Liver (tissue), 8 donors: ENCODE measurements at regions not wholly inside any gene's neighbourhood (a gene's known extent, or its start where the extent isn't known, plus 50 kb on each side); places are given as distances from the start of the nearest gene placed in this dataset.

ENCODE experiments used
- DNase-seq: peaks from one replicate; pipeline ENCODE4 v3.0.0-alpha.2; 2017; ENCODE audit warnings: low spot score
- H3K27ac ChIP-seq, 2 donors: one replicate each; pipeline ENCODE4 v1.7.0; 2013; ENCODE audit warnings: inconsistent platforms in 2 of 2, low read length in 2 of 2, control low read depth in 1 of 2, low read depth in 1 of 2, mild to moderate bottlenecking in 1 of 2
- H3K27me3 ChIP-seq, 4 donors: one replicate each; pipeline versions ENCODE4 v1.6.1 to v1.7.0; 2013; ENCODE audit warnings: low read length in 3 of 4, inconsistent platforms in 1 of 4, mild to moderate bottlenecking in 1 of 4, moderate library complexity in 1 of 4; ENCODE audit not compliant: control insufficient read depth in 4 of 4, insufficient read depth in 4 of 4
- H3K36me3 ChIP-seq, 4 donors: one replicate each; pipeline versions ENCODE4 v1.6.1 to v1.7.0; 2013; ENCODE audit warnings: low read length in 3 of 4, mild to moderate bottlenecking in 3 of 4, low read depth in 1 of 4, moderate library complexity in 1 of 4; ENCODE audit not compliant: control insufficient read depth in 4 of 4, insufficient read depth in 3 of 4
- H3K4me1 ChIP-seq, 4 donors: one replicate each; pipeline versions ENCODE4 v1.6.1 to v1.7.0; 2013; ENCODE audit warnings: low read length in 3 of 4, mild to moderate bottlenecking in 3 of 4, moderate library complexity in 1 of 4; ENCODE audit not compliant: control insufficient read depth in 4 of 4, insufficient read depth in 4 of 4
- H3K4me3 ChIP-seq, 3 donors: one replicate each; pipeline versions ENCODE4 v1.6.1 to v1.7.0; 2013; ENCODE audit warnings: low read length in 3 of 3, control low read depth in 1 of 3, low read depth in 1 of 3, mild to moderate bottlenecking in 1 of 3
- H3K9ac ChIP-seq, 2 donors: one replicate each; pipeline ENCODE4 v1.7.0; 2013; ENCODE audit warnings: low read length in 2 of 2, mild to moderate bottlenecking in 2 of 2, moderate library complexity in 2 of 2, control low read depth in 1 of 2, low read depth in 1 of 2
- H3K9me3 ChIP-seq, 4 donors: one replicate each; pipeline versions ENCODE4 v1.6.1 to v1.7.0; 2013; ENCODE audit warnings: low read length in 3 of 4; ENCODE audit not compliant: control insufficient read depth in 4 of 4
- ATF3 ChIP-seq: IDR thresholded peaks from 2 replicates; pipeline ENCODE4 v1.6.1; 2016; ENCODE audit warnings: antibody characterized with exemption
- EGR1 ChIP-seq, 2 donors: IDR thresholded peaks; 2 replicates each; pipeline ENCODE4 v1.6.1; 2016 to 2018; ENCODE audit warnings: antibody characterized with exemption in 2 of 2, low read depth in 2 of 2
- FOXA1 ChIP-seq: IDR thresholded peaks from 2 replicates; pipeline ENCODE4 v1.6.1; 2016; ENCODE audit warnings: antibody characterized with exemption
- FOXA2 ChIP-seq: IDR thresholded peaks from 2 replicates; pipeline ENCODE4 v1.6.1; 2016; ENCODE audit warnings: antibody characterized with exemption
- GABPA ChIP-seq, 2 donors: IDR thresholded peaks in 1 of 2; conservative IDR thresholded peaks in 1 of 2; 2 replicates each; pipeline ENCODE4 v1.6.1; 2016; ENCODE audit warnings: antibody characterized with exemption in 2 of 2, mild to moderate bottlenecking in 1 of 2, moderate library complexity in 1 of 2
- HNF4A ChIP-seq, 2 donors: conservative IDR thresholded peaks; 2 replicates each; pipeline ENCODE4 v1.6.1; 2016; ENCODE audit warnings: antibody characterized with exemption in 2 of 2, mild to moderate bottlenecking in 2 of 2
- HNF4G ChIP-seq: IDR thresholded peaks from 2 replicates; pipeline ENCODE4 v1.6.1; 2016; ENCODE audit warnings: antibody characterized with exemption
- JUND ChIP-seq, 2 donors: IDR thresholded peaks; 2 replicates each; pipeline ENCODE4 v1.6.1; 2016; ENCODE audit warnings: antibody characterized with exemption in 2 of 2
- NR2F2 ChIP-seq: IDR thresholded peaks from 2 replicates; pipeline ENCODE4 v1.6.1; 2016; ENCODE audit warnings: antibody characterized with exemption
- RAD21 ChIP-seq, 2 donors: IDR thresholded peaks; 2 replicates each; pipeline ENCODE4 v1.6.1; 2016; ENCODE audit warnings: antibody characterized with exemption in 2 of 2, mild to moderate bottlenecking in 2 of 2
- RXRA ChIP-seq, 2 donors: IDR thresholded peaks; 2 replicates each; pipeline ENCODE4 v1.6.1; 2017 to 2018; ENCODE audit warnings: antibody characterized with exemption in 2 of 2, mild to moderate bottlenecking in 1 of 2
- SP1 ChIP-seq: IDR thresholded peaks from 2 replicates; pipeline ENCODE4 v1.6.1; 2018; ENCODE audit warnings: antibody characterized with exemption, mild to moderate bottlenecking
- TAF1 ChIP-seq: conservative IDR thresholded peaks from 2 replicates; pipeline ENCODE4 v1.6.1; 2016; ENCODE audit warnings: antibody characterized with exemption, mild to moderate bottlenecking
- YY1 ChIP-seq: IDR thresholded peaks from 2 replicates; pipeline ENCODE4 v1.6.1; 2016; ENCODE audit warnings: antibody characterized with exemption, mild to moderate bottlenecking
- WGBS: extraction: QIAGEN DNeasy Blood & Tissue Kit; methylation state at CpG from one replicate; pipeline ENCODE4 v1.1.7; 2013; 5-methylcytosine and 5-hydroxymethylcytosine counted together
- TF ChIP-seq, protein P1 (sequence below): IDR thresholded peaks from 2 replicates; pipeline ENCODE4 v1.6.1; 2016; ENCODE audit warnings: antibody characterized with exemption, mild to moderate bottlenecking
- TF ChIP-seq, protein P2 (sequence below): IDR thresholded peaks from 2 replicates; pipeline ENCODE4 v1.6.1; 2016; ENCODE audit warnings: antibody characterized with exemption
- TF ChIP-seq, protein P3 (sequence below): IDR thresholded peaks from 2 replicates; pipeline ENCODE4 v1.6.1; 2016; ENCODE audit warnings: antibody characterized with exemption
- TF ChIP-seq, protein P4 (sequence below): fragments of 150-350 bp; IDR thresholded peaks from 2 replicates; pipeline ENCODE4 v1.5.1; 2017; ENCODE audit warnings: improper control_type of control experiment, low read depth, low read length; ENCODE audit not compliant: missing input control
- donor health status: healthy.
- donor health status: healthy.
- donor health status: healthy.
- donor health status: healthy.
- donor health status: healthy.

DNA sequence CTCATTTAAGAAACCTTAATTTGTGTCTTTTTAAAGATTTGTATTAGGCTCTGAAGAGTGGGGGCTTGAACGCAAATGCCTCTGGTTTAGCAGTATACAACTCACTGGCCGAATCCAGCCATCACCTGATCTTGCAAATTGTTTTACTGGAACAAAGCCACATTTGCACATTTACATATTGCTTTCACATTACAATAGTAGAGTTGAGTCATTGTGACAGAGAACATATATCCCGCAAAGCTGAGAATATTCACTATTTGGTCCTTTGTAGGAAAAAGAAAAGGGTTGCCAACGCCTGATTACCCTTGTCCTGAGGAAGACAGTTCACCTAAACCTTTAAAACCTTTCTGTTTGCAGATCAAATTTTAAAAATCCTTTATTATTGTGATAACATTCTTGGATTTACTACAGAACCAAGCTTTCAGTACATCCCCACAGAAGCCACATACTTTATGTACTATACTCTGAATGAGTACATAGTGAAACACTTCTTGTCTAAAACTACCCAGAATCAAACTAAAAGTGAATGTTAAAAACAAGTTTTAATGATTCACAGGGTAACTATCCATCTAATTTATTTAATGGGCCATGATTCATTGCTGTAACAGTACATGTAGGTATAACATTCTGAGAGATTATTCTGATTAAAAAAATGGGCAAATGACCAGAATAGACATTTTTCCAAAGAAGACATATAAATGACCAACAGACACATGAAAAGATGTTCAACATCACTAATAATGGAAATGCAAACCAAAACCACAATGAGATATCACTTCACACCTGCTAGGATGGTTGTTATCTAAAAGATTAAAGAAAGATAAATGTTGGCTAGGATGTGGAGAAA, 161.0 kb downstream of the SLC25A46 start:
- H3K36me3 ChIP-seq = no peaks in the 10 kb centered on the region
- H3K4me1 ChIP-seq = no peaks in the 10 kb centered on the region
- TF ChIP-seq, protein P1, sequence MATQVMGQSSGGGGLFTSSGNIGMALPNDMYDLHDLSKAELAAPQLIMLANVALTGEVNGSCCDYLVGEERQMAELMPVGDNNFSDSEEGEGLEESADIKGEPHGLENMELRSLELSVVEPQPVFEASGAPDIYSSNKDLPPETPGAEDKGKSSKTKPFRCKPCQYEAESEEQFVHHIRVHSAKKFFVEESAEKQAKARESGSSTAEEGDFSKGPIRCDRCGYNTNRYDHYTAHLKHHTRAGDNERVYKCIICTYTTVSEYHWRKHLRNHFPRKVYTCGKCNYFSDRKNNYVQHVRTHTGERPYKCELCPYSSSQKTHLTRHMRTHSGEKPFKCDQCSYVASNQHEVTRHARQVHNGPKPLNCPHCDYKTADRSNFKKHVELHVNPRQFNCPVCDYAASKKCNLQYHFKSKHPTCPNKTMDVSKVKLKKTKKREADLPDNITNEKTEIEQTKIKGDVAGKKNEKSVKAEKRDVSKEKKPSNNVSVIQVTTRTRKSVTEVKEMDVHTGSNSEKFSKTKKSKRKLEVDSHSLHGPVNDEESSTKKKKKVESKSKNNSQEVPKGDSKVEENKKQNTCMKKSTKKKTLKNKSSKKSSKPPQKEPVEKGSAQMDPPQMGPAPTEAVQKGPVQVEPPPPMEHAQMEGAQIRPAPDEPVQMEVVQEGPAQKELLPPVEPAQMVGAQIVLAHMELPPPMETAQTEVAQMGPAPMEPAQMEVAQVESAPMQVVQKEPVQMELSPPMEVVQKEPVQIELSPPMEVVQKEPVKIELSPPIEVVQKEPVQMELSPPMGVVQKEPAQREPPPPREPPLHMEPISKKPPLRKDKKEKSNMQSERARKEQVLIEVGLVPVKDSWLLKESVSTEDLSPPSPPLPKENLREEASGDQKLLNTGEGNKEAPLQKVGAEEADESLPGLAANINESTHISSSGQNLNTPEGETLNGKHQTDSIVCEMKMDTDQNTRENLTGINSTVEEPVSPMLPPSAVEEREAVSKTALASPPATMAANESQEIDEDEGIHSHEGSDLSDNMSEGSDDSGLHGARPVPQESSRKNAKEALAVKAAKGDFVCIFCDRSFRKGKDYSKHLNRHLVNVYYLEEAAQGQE = no peak
- TF ChIP-seq NR2F2 (no peak), RAD21 (IDR thresholded peaks at IDR 0.05) (no peak), EGR1 (IDR thresholded peaks at IDR 0.05; ENCODE audit: low read depth in 2 of 2) (no peak), SP1 (no peak), ATF3 (no peak), YY1 (no peak), HNF4A (conservative IDR thresholded peaks at IDR 0.05) (no peak), JUND (IDR thresholded peaks at IDR 0.05) (no peak), FOXA1 (no peak), GABPA (IDR thresholded peaks at IDR 0.05 in 1 of 2, conservative IDR thresholded peaks at IDR 0.05 in 1 of 2) (no peak)
- TF ChIP-seq, protein P2, sequence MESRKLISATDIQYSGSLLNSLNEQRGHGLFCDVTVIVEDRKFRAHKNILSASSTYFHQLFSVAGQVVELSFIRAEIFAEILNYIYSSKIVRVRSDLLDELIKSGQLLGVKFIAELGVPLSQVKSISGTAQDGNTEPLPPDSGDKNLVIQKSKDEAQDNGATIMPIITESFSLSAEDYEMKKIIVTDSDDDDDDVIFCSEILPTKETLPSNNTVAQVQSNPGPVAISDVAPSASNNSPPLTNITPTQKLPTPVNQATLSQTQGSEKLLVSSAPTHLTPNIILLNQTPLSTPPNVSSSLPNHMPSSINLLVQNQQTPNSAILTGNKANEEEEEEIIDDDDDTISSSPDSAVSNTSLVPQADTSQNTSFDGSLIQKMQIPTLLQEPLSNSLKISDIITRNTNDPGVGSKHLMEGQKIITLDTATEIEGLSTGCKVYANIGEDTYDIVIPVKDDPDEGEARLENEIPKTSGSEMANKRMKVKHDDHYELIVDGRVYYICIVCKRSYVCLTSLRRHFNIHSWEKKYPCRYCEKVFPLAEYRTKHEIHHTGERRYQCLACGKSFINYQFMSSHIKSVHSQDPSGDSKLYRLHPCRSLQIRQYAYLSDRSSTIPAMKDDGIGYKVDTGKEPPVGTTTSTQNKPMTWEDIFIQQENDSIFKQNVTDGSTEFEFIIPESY = no peak
- TF ChIP-seq, protein P3, sequence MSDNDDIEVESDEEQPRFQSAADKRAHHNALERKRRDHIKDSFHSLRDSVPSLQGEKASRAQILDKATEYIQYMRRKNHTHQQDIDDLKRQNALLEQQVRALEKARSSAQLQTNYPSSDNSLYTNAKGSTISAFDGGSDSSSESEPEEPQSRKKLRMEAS = no peak
- TF ChIP-seq, protein P4, sequence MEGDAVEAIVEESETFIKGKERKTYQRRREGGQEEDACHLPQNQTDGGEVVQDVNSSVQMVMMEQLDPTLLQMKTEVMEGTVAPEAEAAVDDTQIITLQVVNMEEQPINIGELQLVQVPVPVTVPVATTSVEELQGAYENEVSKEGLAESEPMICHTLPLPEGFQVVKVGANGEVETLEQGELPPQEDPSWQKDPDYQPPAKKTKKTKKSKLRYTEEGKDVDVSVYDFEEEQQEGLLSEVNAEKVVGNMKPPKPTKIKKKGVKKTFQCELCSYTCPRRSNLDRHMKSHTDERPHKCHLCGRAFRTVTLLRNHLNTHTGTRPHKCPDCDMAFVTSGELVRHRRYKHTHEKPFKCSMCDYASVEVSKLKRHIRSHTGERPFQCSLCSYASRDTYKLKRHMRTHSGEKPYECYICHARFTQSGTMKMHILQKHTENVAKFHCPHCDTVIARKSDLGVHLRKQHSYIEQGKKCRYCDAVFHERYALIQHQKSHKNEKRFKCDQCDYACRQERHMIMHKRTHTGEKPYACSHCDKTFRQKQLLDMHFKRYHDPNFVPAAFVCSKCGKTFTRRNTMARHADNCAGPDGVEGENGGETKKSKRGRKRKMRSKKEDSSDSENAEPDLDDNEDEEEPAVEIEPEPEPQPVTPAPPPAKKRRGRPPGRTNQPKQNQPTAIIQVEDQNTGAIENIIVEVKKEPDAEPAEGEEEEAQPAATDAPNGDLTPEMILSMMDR = no peak
- H3K9me3 ChIP-seq = no peaks in the 10 kb centered on the region
- no peak overlapping the region for H3K9ac ChIP-seq
- 80% methylated on average over 4 of the region's 4 CpGs for WGBS
- no peak overlapping the region for H3K27ac ChIP-seq
- no peak overlapping the region for H3K4me3 ChIP-seq
- no peaks in the 10 kb centered on the region for H3K27me3 ChIP-seq
- no peak for DNase-seq

- Histone ChIP-seq H3K4me1 (no peaks in the 10 kb centered on the region), H3K9ac (no peak overlapping the region), H3K36me3 (no peaks in the 10 kb centered on the region), H3K27me3 (no peaks in the 10 kb centered on the region), H3K27ac (no peak overlapping the region), H3K9me3 (no peaks in the 10 kb centered on the region), H3K4me3 (no peak overlapping the region)
- DNase-seq = no peak
- WGBS = 76% methylated on average over 2 of the region's 2 CpGs
- TF ChIP-seq, protein P4 = no peak
- TF ChIP-seq HNF4A (conservative IDR thresholded peaks at IDR 0.05) = no peak
- no peak for TF ChIP-seq TAF1
- TF ChIP-seq, protein P3 = no peak
- no peak for TF ChIP-seq FOXA2
- no peak for TF ChIP-seq RXRA (IDR thresholded peaks at IDR 0.05)
- TF ChIP-seq SP1 = no peak
- TF ChIP-seq HNF4G = no peak
- no peak for TF ChIP-seq ATF3
- TF ChIP-seq YY1 = no peak
- no peak for TF ChIP-seq FOXA1
- no peak for TF ChIP-seq RAD21 (IDR thresholded peaks at IDR 0.05)
These were observed 162.0 kb downstream of the SLC25A46 start for GRCh38 chr5:110900829-110901228.
